Nephron (organoid): ENCODE measurements at regions not wholly inside any gene's neighbourhood (a gene's known extent, or its start where the extent isn't known, plus 50 kb on each side); places are given as distances from the start of the nearest gene placed in this dataset.

Experiments used
- H3K27ac Mint-ChIP-seq, 3 experiments: 2 replicates each; pipeline ENCODE4 v1.8.0; 2020; ENCODE audit warnings: mixed read lengths in 3 of 3, mild to moderate bottlenecking in 2 of 3, moderate library complexity in 1 of 3
- H3K27me3 Mint-ChIP-seq: 2 replicates; pipeline ENCODE4 v1.8.0; 2021; ENCODE audit warnings: low read depth, mild to moderate bottlenecking, moderate library complexity, mixed read lengths
- H3K36me3 Mint-ChIP-seq: 2 replicates; pipeline ENCODE4 v1.8.0; 2020; ENCODE audit warnings: low read depth, mixed read lengths
- H3K4me1 Mint-ChIP-seq: 2 replicates; pipeline ENCODE4 v1.8.0; 2020; ENCODE audit warnings: mixed read lengths
- H3K4me3 Mint-ChIP-seq, 3 experiments: 2 replicates each; pipeline ENCODE4 v1.8.0; 2020; ENCODE audit warnings: mild to moderate bottlenecking in 3 of 3, mixed read lengths in 3 of 3, moderate library complexity in 2 of 3
- H3K9me3 Mint-ChIP-seq: 2 replicates; pipeline ENCODE4 v1.8.0; 2020; ENCODE audit warnings: mixed read lengths
- TF ChIP-seq, protein P1 (sequence below), 3 experiments: fragments of 200-600 bp; sonication (generic); IDR thresholded peaks; one replicate each; pipeline ENCODE4 v1.5.0; 2021; ENCODE audit warnings: antibody characterized with exemption in 3 of 3; ENCODE audit not compliant: unreplicated experiment in 3 of 3

DNA sequence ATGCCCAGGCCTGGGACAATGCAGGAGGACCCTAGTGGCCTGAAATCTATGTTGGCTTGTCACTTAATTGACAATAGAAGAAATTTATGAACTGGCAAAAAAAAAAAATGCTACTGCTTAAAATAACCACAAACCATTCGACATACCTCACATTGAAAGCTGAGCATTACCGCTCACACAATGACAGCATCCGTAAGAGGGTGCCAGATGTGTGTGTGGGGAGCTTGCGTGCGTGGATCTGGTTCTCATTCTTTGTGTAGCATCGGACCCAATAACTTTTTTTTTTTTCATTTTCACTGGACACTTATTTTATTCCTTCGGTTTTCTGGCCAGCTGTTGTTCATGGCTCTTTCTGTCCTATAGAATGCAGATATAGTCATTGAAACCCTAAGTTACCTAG, 216.7 kb downstream of the VRK1 start:
- TF ChIP-seq, protein P1, sequence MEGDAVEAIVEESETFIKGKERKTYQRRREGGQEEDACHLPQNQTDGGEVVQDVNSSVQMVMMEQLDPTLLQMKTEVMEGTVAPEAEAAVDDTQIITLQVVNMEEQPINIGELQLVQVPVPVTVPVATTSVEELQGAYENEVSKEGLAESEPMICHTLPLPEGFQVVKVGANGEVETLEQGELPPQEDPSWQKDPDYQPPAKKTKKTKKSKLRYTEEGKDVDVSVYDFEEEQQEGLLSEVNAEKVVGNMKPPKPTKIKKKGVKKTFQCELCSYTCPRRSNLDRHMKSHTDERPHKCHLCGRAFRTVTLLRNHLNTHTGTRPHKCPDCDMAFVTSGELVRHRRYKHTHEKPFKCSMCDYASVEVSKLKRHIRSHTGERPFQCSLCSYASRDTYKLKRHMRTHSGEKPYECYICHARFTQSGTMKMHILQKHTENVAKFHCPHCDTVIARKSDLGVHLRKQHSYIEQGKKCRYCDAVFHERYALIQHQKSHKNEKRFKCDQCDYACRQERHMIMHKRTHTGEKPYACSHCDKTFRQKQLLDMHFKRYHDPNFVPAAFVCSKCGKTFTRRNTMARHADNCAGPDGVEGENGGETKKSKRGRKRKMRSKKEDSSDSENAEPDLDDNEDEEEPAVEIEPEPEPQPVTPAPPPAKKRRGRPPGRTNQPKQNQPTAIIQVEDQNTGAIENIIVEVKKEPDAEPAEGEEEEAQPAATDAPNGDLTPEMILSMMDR (IDR thresholded peaks at IDR 0.05; ENCODE audit: unreplicated experiment in 3 of 3) = no peak
- no peaks in the 10 kb centered on the region for H3K36me3 Mint-ChIP-seq
- H3K9me3 Mint-ChIP-seq = peaks cover 3% of the 10 kb centered on the region
- no peaks in the 10 kb centered on the region for H3K4me1 Mint-ChIP-seq
- H3K27ac Mint-ChIP-seq = no peak overlapping the region
- no peak overlapping the region for H3K4me3 Mint-ChIP-seq
- H3K27me3 Mint-ChIP-seq = peaks cover 6% of the 10 kb centered on the region

DNA sequence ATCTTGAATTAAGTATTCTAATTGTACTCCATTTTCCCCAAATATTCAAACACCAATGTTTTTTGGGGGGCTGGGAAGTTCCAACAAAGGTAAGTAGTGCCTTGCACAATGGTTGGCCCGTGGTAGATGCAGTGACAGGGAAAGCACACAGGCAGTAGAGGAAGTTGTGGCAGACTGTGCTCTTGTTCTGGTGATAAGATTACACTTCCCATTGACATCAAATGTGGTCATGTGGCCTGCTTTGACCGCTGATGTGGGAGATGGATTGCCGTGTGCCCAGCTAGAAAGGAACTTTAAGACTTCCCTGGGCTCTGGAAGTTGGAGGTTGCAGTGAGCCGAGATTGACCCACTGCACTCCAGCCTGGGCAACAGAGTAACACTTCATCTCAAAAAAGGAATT, 223.8 kb downstream of the VRK1 start:
- peaks cover 5% of the 10 kb centered on the region for H3K9me3 Mint-ChIP-seq
- no peak overlapping the region for H3K4me3 Mint-ChIP-seq
- no peak overlapping the region for H3K27ac Mint-ChIP-seq
- H3K4me1 Mint-ChIP-seq = no peaks in the 10 kb centered on the region
- TF ChIP-seq, protein P1 (IDR thresholded peaks at IDR 0.05; ENCODE audit: unreplicated experiment in 3 of 3) = no peak
- no peaks in the 10 kb centered on the region for H3K36me3 Mint-ChIP-seq
- peaks cover 6% of the 10 kb centered on the region for H3K27me3 Mint-ChIP-seq

DNA sequence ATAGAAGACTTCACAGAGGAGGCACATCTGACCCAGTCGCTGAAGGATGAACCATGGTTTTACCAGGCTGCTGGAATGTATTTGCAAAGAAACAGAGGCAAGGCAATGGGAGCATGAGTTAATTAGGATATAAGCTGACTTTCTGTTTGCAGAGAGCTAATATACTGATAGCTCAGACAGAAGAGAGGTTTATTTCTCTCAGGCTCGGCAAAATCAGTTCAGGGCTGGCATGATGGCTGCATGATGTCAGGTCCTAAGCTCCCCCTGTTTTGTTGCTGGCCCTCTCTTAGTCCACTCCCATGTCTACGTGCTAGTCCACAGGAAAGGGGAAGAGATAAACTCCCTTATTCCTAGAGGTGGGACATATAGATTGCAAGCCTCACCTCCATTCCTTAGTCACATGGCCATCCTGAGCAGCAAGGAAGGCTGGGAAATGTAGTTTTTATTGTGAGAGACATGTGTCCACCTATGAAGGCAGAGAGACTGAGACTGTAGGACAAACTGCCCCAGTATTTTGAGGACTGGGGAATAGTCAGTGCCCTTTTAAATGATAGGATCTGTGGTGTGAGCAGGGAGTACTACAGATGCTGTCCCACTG, 224.5 kb downstream of the VRK1 start:
- H3K27me3 Mint-ChIP-seq = peaks cover 6% of the 10 kb centered on the region
- H3K4me1 Mint-ChIP-seq = no peaks in the 10 kb centered on the region
- H3K4me3 Mint-ChIP-seq = no peak overlapping the region
- H3K36me3 Mint-ChIP-seq = no peaks in the 10 kb centered on the region
- peaks cover 5% of the 10 kb centered on the region for H3K9me3 Mint-ChIP-seq
- TF ChIP-seq, protein P1 (IDR thresholded peaks at IDR 0.05; ENCODE audit: unreplicated experiment in 3 of 3) = no peak
- no peak overlapping the region for H3K27ac Mint-ChIP-seq

DNA sequence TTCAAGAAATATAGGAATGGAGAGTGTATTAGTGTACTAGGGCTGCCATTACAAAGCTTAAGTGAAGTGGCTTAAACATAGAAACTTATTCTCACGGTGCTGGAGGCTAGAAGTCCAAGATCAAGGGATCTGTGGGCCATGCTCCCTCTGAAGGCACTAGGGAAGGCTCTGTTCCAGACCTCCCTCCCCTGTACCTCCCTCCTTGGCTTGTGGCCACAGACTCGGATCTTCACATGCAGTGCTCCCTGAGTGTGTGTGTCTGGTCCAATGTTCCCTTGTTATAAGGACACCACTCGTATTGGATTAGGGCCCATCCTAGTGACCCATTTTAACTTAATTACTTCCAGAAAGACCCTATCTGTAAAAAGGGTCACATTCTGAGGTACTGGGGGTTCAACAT, 225.6 kb downstream of the VRK1 start:
- H3K4me3 Mint-ChIP-seq = no peak overlapping the region
- H3K27ac Mint-ChIP-seq = no peak overlapping the region
- no peaks in the 10 kb centered on the region for H3K36me3 Mint-ChIP-seq
- H3K27me3 Mint-ChIP-seq = peaks cover 10% of the 10 kb centered on the region
- peaks cover 5% of the 10 kb centered on the region for H3K9me3 Mint-ChIP-seq
- TF ChIP-seq, protein P1 (IDR thresholded peaks at IDR 0.05; ENCODE audit: unreplicated experiment in 3 of 3) = no peak
- H3K4me1 Mint-ChIP-seq = no peaks in the 10 kb centered on the region

DNA sequence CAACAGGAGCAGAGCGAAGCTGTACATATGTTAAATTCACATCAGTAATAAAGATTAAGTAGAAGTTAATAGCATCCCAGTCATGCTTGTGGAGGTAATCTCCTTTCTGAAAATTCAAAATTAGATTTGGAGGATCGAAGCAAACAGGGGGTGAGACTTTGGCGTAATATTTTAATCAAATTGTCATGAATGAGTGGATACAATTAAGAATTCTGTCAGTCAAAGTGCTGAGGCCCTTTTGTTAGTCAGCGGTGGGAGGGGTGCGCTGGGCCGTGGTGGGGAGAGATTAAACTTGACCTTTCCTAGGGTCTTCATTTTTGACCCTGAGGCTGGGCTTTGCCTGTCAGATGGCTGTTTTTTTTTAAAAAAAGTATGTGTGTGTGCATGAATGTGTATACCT, 226.7 kb downstream of the VRK1 start:
- H3K27me3 Mint-ChIP-seq = peaks cover 15% of the 10 kb centered on the region
- H3K4me1 Mint-ChIP-seq = no peaks in the 10 kb centered on the region
- TF ChIP-seq, protein P1 (IDR thresholded peaks at IDR 0.05; ENCODE audit: unreplicated experiment in 3 of 3) = no peak
- H3K27ac Mint-ChIP-seq = no peak overlapping the region
- no peak overlapping the region for H3K4me3 Mint-ChIP-seq
- H3K9me3 Mint-ChIP-seq = peaks cover 2% of the 10 kb centered on the region
- H3K36me3 Mint-ChIP-seq = no peaks in the 10 kb centered on the region

DNA sequence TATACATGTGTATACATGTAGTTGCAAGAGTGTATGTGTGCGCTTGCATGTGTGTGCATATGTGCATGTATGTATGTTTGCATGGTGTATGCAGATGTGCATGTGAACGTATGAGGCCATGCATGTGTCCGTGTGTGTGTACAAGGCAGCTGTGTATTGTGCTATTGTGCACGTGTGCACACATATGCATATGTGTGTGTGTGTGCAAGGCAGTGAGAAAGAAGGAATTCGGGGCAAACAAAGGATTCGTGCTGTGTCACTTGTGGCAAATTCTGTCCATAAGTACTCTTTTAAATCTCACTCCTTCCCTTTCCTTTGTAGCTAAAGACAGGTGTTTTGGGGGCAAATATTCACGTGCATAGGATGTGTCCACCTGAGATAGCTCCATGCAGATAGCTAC, 227.1 kb downstream of the VRK1 start:
- H3K9me3 Mint-ChIP-seq = peaks cover 2% of the 10 kb centered on the region
- H3K27me3 Mint-ChIP-seq = peaks cover 17% of the 10 kb centered on the region
- TF ChIP-seq, protein P1 (IDR thresholded peaks at IDR 0.05; ENCODE audit: unreplicated experiment in 3 of 3) = no peak
- H3K27ac Mint-ChIP-seq = no peak overlapping the region
- H3K4me3 Mint-ChIP-seq = no peak overlapping the region
- H3K4me1 Mint-ChIP-seq = no peaks in the 10 kb centered on the region
- no peaks in the 10 kb centered on the region for H3K36me3 Mint-ChIP-seq
